WTC11 (cell line): ENCODE measurements at regions not wholly inside any gene's neighbourhood (a gene's known extent, or its start where the extent isn't known, plus 50 kb on each side); places are given as distances from the start of the nearest gene placed in this dataset.

Source experiments
- ATF3 ChIP-seq: sonication (generic); formaldehyde crosslinking; conservative IDR thresholded peaks from 2 replicates; pipeline ENCODE4 v1.8.1; 2022; ENCODE audit warnings: mild to moderate bottlenecking, missing genetic modification reagents
- CBFB ChIP-seq: sonication (generic); formaldehyde crosslinking; IDR thresholded peaks from 2 replicates; pipeline ENCODE4 v1.8.1; 2022; ENCODE audit warnings: mild to moderate bottlenecking, low read depth, missing genetic modification reagents
- CREB1 ChIP-seq: sonication (generic); formaldehyde crosslinking; IDR thresholded peaks from 2 replicates; pipeline ENCODE4 v1.8.0; 2023; ENCODE audit warnings: mild to moderate bottlenecking, missing genetic modification reagents
- CTCF ChIP-seq: fragments of 200-600 bp; IDR thresholded peaks from 2 replicates; pipeline ENCODE4 v1.8.0; 2022; ENCODE audit warnings: antibody characterized with exemption
- E2F4 ChIP-seq: sonication (generic); formaldehyde crosslinking; IDR thresholded peaks from 2 replicates; pipeline ENCODE4 v1.8.1; 2022; ENCODE audit warnings: low read depth, mild to moderate bottlenecking, moderate library complexity, missing genetic modification reagents, borderline replicate concordance
- ETV6 ChIP-seq: sonication (generic); formaldehyde crosslinking; IDR thresholded peaks from 2 replicates; pipeline ENCODE4 v1.8.1; 2022; ENCODE audit warnings: mild to moderate bottlenecking, missing genetic modification reagents
- HMGXB4 ChIP-seq: sonication (generic); formaldehyde crosslinking; IDR thresholded peaks from 2 replicates; pipeline ENCODE4 v1.8.1; 2023; ENCODE audit warnings: mild to moderate bottlenecking, moderate library complexity, missing genetic modification reagents
- MAX ChIP-seq: sonication (generic); formaldehyde crosslinking; IDR thresholded peaks from 2 replicates; pipeline ENCODE4 v1.8.0; 2022; ENCODE audit warnings: mild to moderate bottlenecking, missing genetic modification reagents
- NR2C2 ChIP-seq: sonication (generic); formaldehyde crosslinking; IDR thresholded peaks from 2 replicates; pipeline ENCODE4 v1.8.0; 2022; ENCODE audit warnings: mild to moderate bottlenecking, missing genetic modification reagents
- TCF7 ChIP-seq: sonication (generic); formaldehyde crosslinking; IDR thresholded peaks from 2 replicates; pipeline ENCODE4 v1.8.0; 2022; ENCODE audit warnings: mild to moderate bottlenecking, low read depth, missing genetic modification reagents, moderate library complexity
- ZNF425 ChIP-seq: fragments of 250-450 bp; sonication (Bioruptor Pico); conservative IDR thresholded peaks from 2 replicates; pipeline ENCODE4 v1.9.0; 2021; ENCODE audit warnings: mild to moderate bottlenecking

- TF ChIP-seq MAX (CRISPR knock-in tag) (no peak), CTCF (no peak), TCF7 (CRISPR knock-in tag) (no peak), NR2C2 (CRISPR knock-in tag) (no peak), CREB1 (CRISPR knock-in tag) (no peak), HMGXB4 (no peak), ATF3 (CRISPR knock-in tag) (no peak), CBFB (CRISPR knock-in tag) (no peak), E2F4 (CRISPR knock-in tag) (no peak), ETV6 (no peak), ZNF425 (CRISPR knock-in tag) (no peak)
These were observed 81.6 kb upstream of the TMTC2 start for GRCh38 chr12:82605115-82605514.
